ENCODE measurements at regions not wholly inside any gene's neighbourhood (a gene's known extent, or its start where the extent isn't known, plus 50 kb on each side); places are given as distances from the start of the nearest gene placed in this dataset.
A peak's percentile ranks its signal among the peaks of the same experiment; 100 is the strongest.

DNA sequence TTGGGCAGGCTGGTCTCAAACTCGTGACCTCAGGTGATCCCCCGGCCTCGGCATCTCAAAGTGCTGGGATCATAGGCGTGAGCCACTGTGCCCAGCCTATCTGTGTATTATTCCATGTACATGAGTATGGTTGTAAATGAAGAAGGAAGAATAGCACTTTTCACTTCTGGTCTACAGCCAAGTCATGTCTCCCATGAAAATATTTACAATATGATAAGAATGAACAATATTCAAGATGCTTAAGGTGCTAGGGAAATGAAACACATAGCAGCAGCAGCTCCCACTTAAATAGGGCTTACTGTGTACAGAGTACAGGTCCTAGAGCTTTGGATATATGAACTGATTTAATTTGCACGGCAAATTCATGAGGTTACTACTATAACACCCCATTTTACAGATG is 70.3 kb upstream of the COL5A2 start:
- H3K27me3 ChIP-seq (ENCODE audit: control insufficient read depth in 3 of 3, insufficient read depth in 3 of 3, low read length in 3 of 3): no peaks in the 10 kb centered on the region
- H3K36me3 ChIP-seq (ENCODE audit: control insufficient read depth in 3 of 3, insufficient read depth in 3 of 3, low read length in 3 of 3): no peaks in the 10 kb centered on the region
- H3K9ac ChIP-seq (ENCODE audit: low read depth in 1 of 3, low read length in 3 of 3): no peak overlapping the region
- H3K4me3 ChIP-seq (ENCODE audit: low read length in 3 of 3): no peak overlapping the region
- H3K27ac ChIP-seq (ENCODE audit: low read depth, low read length): no peak overlapping the region
- H3K9me3 ChIP-seq (ENCODE audit: control insufficient read depth in 3 of 3, low read length in 3 of 3): no peaks in the 10 kb centered on the region
- peaks cover 0 to 6% (median 3%) of the 10 kb centered on the region in 3 donors for H3K4me1 ChIP-seq (ENCODE audit: control insufficient read depth in 3 of 3, insufficient read depth in 3 of 3, low read length in 3 of 3)

DNA sequence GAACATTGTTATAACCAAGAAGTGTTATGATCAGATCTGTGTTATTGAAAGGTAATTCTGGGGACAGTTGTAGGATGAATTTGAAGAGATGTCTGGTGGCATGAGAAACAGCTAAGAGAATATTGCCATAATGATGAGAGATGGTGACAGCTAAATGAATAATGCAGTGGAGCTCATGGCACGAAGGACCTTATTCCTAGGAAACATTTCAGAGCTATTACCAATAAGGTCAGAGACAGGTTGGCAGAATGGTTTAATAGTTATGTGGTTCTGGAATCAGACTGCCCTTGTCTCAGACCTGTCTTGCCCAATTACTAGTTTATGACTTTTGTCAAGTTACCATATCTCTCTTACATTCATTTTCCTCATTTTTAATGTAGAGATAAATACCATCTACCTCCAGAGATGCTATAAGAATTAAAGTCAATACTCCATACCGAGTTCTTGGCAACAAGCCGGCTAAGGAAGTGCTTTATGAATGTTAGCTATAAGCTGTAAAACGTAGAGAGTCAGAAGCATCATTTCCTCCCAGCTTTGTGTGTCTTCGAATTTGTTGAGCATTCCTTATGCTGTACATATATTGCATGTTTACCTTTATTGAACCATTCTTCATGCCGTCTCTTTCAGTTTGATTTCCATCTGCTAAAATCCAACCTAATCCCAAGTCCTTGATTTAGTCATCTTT is 73.6 kb upstream of the COL5A2 start:
- H3K9me3 ChIP-seq (ENCODE audit: control insufficient read depth in 3 of 3, low read length in 3 of 3): no peaks in the 10 kb centered on the region
- no peaks in the 10 kb centered on the region for H3K27me3 ChIP-seq (ENCODE audit: control insufficient read depth in 3 of 3, insufficient read depth in 3 of 3, low read length in 3 of 3)
- H3K4me3 ChIP-seq (ENCODE audit: low read length in 3 of 3): no peak overlapping the region
- no peaks in the 10 kb centered on the region for H3K36me3 ChIP-seq (ENCODE audit: control insufficient read depth in 3 of 3, insufficient read depth in 3 of 3, low read length in 3 of 3)
- no peak overlapping the region for H3K27ac ChIP-seq (ENCODE audit: low read depth, low read length)
- no peak overlapping the region for H3K9ac ChIP-seq (ENCODE audit: low read depth in 1 of 3, low read length in 3 of 3)
- peaks cover 0 to 6% (median 3%) of the 10 kb centered on the region in 3 donors for H3K4me1 ChIP-seq (ENCODE audit: control insufficient read depth in 3 of 3, insufficient read depth in 3 of 3, low read length in 3 of 3)

DNA sequence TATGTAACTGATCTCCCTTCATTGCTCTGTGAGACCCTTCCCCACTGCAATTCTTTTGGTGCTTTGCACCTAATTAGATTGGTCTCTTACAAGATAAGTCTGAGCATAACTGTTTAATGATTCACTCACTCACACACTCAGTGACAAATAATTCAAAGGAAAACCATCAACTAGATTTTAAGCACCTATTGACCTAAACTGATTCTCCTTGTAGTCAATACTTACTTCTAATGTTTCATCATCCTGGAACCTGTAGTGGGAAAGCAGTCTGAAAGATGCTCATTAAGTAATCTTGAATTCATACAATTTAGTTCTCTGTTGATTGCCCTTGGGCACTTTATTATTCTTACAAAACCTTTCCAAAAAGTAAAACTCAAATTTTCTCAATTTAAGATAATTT is 74.3 kb upstream of the COL5A2 start:
- H3K9ac ChIP-seq (ENCODE audit: low read depth in 1 of 3, low read length in 3 of 3): no peak overlapping the region

DNA sequence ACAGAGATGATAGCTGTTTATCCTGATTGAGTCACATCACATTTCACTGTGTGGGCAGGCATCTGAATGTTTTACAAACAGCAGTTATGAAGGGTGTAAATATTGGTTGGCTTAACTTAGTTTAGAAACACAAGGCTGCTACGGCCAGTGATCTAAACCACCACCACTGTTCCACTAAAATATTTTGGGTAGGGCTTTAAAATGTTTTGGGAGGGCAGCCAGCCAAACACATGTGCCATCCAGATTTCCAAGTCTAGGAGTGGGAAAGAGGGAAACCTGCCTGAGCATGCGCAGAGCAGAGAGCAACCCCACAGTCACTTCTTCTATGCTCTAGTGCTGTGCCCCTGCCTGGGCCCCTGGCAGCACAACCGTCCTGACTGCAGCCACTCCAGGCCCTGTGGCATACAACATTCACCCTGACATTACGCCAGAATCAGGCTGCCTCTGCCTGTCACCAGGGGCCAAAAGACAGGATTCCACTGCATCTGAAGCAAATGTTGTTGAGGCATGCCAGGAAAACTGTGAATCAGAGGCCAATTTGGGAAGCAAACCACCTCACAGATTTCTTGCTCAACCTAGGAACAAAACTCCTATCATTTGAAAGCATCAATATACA is 74.8 kb upstream of the COL5A2 start:
- Histone ChIP-seq H3K27me3 (ENCODE audit: control insufficient read depth in 3 of 3, insufficient read depth in 3 of 3, low read length in 3 of 3) (no peaks in the 10 kb centered on the region), H3K9ac (ENCODE audit: low read depth in 1 of 3, low read length in 3 of 3) (peak overlapping the region in 1 of 3 donors; percentile 29), H3K36me3 (ENCODE audit: control insufficient read depth in 3 of 3, insufficient read depth in 3 of 3, low read length in 3 of 3) (no peaks in the 10 kb centered on the region), H3K4me3 (ENCODE audit: low read length in 3 of 3) (no peak overlapping the region), H3K27ac (ENCODE audit: low read depth, low read length) (peak overlapping the region; percentile 41), H3K9me3 (ENCODE audit: control insufficient read depth in 3 of 3, low read length in 3 of 3) (no peaks in the 10 kb centered on the region), H3K4me1 (ENCODE audit: control insufficient read depth in 3 of 3, insufficient read depth in 3 of 3, low read length in 3 of 3) (peaks cover 3 to 6% (median 3%) of the 10 kb centered on the region in 3 donors)

More for the DNA sequence above, 74.3 kb upstream of the COL5A2 start:
- Histone ChIP-seq H3K9me3 (ENCODE audit: control insufficient read depth in 3 of 3, low read length in 3 of 3) (no peaks in the 10 kb centered on the region), H3K36me3 (ENCODE audit: control insufficient read depth in 3 of 3, insufficient read depth in 3 of 3, low read length in 3 of 3) (no peaks in the 10 kb centered on the region), H3K4me3 (ENCODE audit: low read length in 3 of 3) (no peak overlapping the region), H3K4me1 (ENCODE audit: control insufficient read depth in 3 of 3, insufficient read depth in 3 of 3, low read length in 3 of 3) (peaks cover 1 to 6% (median 3%) of the 10 kb centered on the region in 3 donors), H3K27me3 (ENCODE audit: control insufficient read depth in 3 of 3, insufficient read depth in 3 of 3, low read length in 3 of 3) (no peaks in the 10 kb centered on the region), H3K27ac (ENCODE audit: low read depth, low read length) (no peak overlapping the region)

DNA sequence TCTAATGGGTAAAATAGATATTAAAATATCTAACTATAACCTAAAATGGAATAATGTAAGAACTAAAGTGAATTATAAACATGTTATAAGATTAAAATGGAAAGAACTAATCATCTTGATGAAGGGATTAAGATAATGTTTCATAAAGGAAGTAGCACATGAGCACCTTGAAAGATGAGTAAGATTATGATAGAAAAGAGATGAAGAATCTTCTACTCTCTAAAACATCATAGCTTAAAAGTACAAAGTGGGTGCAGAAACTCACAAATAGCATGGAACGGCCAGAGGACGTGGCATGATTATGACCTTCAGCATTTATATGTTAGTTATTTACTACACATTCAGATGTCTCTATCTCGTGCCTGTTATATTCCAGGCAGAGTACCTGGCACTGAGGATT is 76.2 kb upstream of the COL5A2 start:
- Histone ChIP-seq H3K27ac (ENCODE audit: low read depth, low read length) (no peak overlapping the region), H3K27me3 (ENCODE audit: control insufficient read depth in 3 of 3, insufficient read depth in 3 of 3, low read length in 3 of 3) (no peaks in the 10 kb centered on the region), H3K9ac (ENCODE audit: low read depth in 1 of 3, low read length in 3 of 3) (no peak overlapping the region), H3K9me3 (ENCODE audit: control insufficient read depth in 3 of 3, low read length in 3 of 3) (no peaks in the 10 kb centered on the region), H3K4me1 (ENCODE audit: control insufficient read depth in 3 of 3, insufficient read depth in 3 of 3, low read length in 3 of 3) (peaks cover 3 to 6% (median 3%) of the 10 kb centered on the region in 3 donors), H3K36me3 (ENCODE audit: control insufficient read depth in 3 of 3, insufficient read depth in 3 of 3, low read length in 3 of 3) (no peaks in the 10 kb centered on the region), H3K4me3 (ENCODE audit: low read length in 3 of 3) (no peak overlapping the region)

DNA sequence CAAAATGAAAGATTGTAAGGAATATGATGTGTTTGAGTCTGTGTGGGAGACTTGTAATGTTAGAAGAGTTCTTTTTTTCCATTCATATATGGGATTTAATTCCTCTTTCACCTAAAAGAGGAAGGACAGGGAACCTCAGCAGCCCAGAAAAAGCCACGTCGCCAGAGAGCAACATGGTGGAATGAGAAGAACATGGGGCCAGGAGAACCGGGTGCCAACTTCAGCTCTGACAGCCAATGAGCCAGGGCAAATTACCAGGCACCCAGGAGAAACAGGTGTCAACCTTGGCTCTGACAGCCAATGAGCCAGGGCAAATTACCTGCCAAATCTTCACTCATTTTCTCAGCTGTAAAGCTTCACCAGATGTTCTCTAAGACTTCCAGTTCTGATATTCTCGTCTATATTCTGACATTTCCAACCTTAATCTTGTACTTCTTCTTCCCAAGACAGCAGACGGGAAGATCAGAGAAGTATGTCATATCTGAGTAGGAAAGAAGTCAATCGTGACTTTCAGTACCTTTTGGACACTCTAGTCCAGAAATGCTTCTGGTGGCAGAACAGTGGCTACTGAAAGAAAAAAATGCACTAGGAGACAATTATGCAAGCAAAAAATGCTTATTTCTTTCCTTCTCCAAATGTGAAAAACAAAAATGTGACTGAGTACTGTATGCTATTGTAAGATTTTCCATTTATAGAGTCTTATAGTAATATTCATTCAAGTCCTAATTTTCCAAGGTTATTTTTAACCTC is 79.2 kb upstream of the COL5A2 start:
- H3K9me3 ChIP-seq (ENCODE audit: control insufficient read depth in 3 of 3, low read length in 3 of 3): no peaks in the 10 kb centered on the region

DNA sequence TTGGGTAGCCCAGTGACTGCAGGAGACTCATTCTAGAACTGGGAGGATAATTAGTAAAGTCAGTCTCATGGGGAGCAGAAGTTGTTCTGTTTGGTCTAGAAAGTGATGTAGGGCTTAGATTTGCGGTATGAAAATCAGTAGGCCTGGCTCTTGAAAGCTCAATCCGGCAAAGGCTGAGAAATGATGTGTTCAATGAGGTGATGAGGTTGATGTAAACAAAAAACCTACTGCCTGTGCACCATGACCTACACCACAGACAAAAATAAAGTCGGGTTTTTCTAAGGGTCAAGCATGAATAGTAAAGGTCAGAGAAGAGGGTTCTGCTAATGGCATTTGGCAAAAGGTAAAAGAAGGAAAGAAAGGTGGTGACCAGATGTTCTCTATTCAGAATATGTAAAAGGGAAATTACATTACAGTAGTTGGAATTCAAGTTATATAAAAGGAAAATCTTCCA is 80.8 kb upstream of the COL5A2 start:
- Histone ChIP-seq H3K27me3 (ENCODE audit: control insufficient read depth in 3 of 3, insufficient read depth in 3 of 3, low read length in 3 of 3) (no peaks in the 10 kb centered on the region), H3K9ac (ENCODE audit: low read depth in 1 of 3, low read length in 3 of 3) (no peak overlapping the region), H3K4me3 (ENCODE audit: low read length in 3 of 3) (no peak overlapping the region), H3K27ac (ENCODE audit: low read depth, low read length) (no peak overlapping the region), H3K36me3 (ENCODE audit: control insufficient read depth in 3 of 3, insufficient read depth in 3 of 3, low read length in 3 of 3) (no peaks in the 10 kb centered on the region), H3K4me1 (ENCODE audit: control insufficient read depth in 3 of 3, insufficient read depth in 3 of 3, low read length in 3 of 3) (peaks cover 0 to 3% (median 0%) of the 10 kb centered on the region in 3 donors), H3K9me3 (ENCODE audit: control insufficient read depth in 3 of 3, low read length in 3 of 3) (no peaks in the 10 kb centered on the region)

More for the DNA sequence above, 79.2 kb upstream of the COL5A2 start:
- no peak overlapping the region for H3K27ac ChIP-seq (ENCODE audit: low read depth, low read length)
- H3K4me1 ChIP-seq (ENCODE audit: control insufficient read depth in 3 of 3, insufficient read depth in 3 of 3, low read length in 3 of 3): peaks cover 3 to 6% (median 3%) of the 10 kb centered on the region in 3 donors
- no peaks in the 10 kb centered on the region for H3K36me3 ChIP-seq (ENCODE audit: control insufficient read depth in 3 of 3, insufficient read depth in 3 of 3, low read length in 3 of 3)
- no peak overlapping the region for H3K4me3 ChIP-seq (ENCODE audit: low read length in 3 of 3)
- no peak overlapping the region for H3K9ac ChIP-seq (ENCODE audit: low read depth in 1 of 3, low read length in 3 of 3)
- H3K27me3 ChIP-seq (ENCODE audit: control insufficient read depth in 3 of 3, insufficient read depth in 3 of 3, low read length in 3 of 3): no peaks in the 10 kb centered on the region

DNA sequence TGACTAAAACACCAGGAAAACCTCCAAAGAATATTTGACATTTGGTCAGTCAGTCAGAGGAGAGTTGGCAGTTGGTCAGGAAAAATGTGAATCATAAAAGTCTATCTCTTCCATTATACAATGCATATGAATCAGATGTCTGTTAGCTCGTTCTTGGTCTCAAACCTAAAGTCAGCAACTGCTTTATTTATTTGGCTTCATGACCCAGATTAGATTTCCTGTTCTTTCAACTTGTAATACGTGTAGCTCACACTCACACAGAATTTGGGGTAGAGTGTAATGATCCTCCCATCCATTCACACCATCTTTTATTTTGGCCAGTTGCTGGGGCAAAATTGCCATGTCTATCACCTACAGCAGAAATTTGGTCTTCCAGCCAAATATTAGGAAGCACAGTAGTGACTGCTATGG is 81.9 kb upstream of the COL5A2 start:
- H3K27ac ChIP-seq (ENCODE audit: low read depth, low read length): no peak overlapping the region
- no peaks in the 10 kb centered on the region for H3K36me3 ChIP-seq (ENCODE audit: control insufficient read depth in 3 of 3, insufficient read depth in 3 of 3, low read length in 3 of 3)
- H3K27me3 ChIP-seq (ENCODE audit: control insufficient read depth in 3 of 3, insufficient read depth in 3 of 3, low read length in 3 of 3): no peaks in the 10 kb centered on the region
- no peak overlapping the region for H3K4me3 ChIP-seq (ENCODE audit: low read length in 3 of 3)
- peaks cover 0 to 3% (median 0%) of the 10 kb centered on the region in 3 donors for H3K4me1 ChIP-seq (ENCODE audit: control insufficient read depth in 3 of 3, insufficient read depth in 3 of 3, low read length in 3 of 3)
- H3K9ac ChIP-seq (ENCODE audit: low read depth in 1 of 3, low read length in 3 of 3): no peak overlapping the region
- H3K9me3 ChIP-seq (ENCODE audit: control insufficient read depth in 3 of 3, low read length in 3 of 3): no peaks in the 10 kb centered on the region

DNA sequence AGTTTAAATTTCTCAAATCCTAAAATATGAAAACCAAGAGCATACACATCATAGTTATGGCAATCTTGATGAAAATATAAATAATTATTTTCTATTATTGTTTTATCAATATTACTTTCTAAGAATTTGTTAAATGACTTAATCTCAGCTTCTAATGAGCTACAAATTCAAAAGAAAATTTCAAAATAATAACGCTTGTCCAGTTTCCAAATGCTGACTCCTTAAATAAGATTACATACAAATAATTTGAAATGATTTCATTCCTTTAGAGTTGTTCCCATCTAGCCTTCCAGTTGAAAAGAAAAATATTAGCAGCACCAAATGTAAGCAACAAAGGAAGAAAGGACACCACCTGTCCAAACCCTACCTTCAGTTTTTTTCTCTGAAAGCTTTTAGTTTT is 82.4 kb upstream of the COL5A2 start:
- no peak overlapping the region for H3K4me3 ChIP-seq (ENCODE audit: low read length in 3 of 3)
- H3K9me3 ChIP-seq (ENCODE audit: control insufficient read depth in 3 of 3, low read length in 3 of 3): no peaks in the 10 kb centered on the region
- no peak overlapping the region for H3K9ac ChIP-seq (ENCODE audit: low read depth in 1 of 3, low read length in 3 of 3)
- H3K27me3 ChIP-seq (ENCODE audit: control insufficient read depth in 3 of 3, insufficient read depth in 3 of 3, low read length in 3 of 3): no peaks in the 10 kb centered on the region
- H3K36me3 ChIP-seq (ENCODE audit: control insufficient read depth in 3 of 3, insufficient read depth in 3 of 3, low read length in 3 of 3): no peaks in the 10 kb centered on the region
- no peak overlapping the region for H3K27ac ChIP-seq (ENCODE audit: low read depth, low read length)
- peaks cover 0 to 3% (median 0%) of the 10 kb centered on the region in 3 donors for H3K4me1 ChIP-seq (ENCODE audit: control insufficient read depth in 3 of 3, insufficient read depth in 3 of 3, low read length in 3 of 3)

Measured in skeletal muscle tissue (tissue), 3 donors.